HG02970 (cell line): ENCODE measurements at regions not wholly inside any gene's neighbourhood (a gene's known extent, or its start where the extent isn't known, plus 50 kb on each side); places are given as distances from the start of the nearest gene placed in this dataset.

ENCODE experiments used
- ATAC-seq: cut with Tn5 transposase; IDR thresholded peaks from one replicate; pipeline ENCODE4 v1.9.1; 2021; ENCODE audit warnings: mild to moderate bottlenecking, moderate library complexity, moderate number of reproducible peaks; ENCODE audit not compliant: unreplicated experiment, low FRiP score

DNA sequence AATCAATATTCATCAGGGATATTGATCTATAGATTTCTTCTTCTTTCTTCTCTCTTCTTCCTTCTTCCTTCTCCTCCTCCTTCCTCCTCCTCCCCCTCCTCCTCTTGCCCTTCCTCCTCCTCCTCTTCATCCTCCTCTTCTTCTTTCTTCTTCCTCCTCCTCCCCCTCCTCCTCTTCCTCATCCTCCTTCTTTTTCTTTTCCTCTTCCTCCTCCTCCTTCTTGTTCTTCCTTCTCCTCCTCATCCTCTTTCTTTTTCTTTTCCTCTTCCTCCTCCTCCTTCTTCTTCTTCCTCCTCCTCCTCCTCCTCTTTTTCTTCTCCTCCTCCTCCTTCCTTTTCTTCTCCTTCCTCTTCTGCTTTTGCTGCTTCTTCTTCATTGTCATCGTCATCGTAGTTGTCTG, 52.4 kb upstream of the SERINC1 start:
- no peak for ATAC-seq

DNA sequence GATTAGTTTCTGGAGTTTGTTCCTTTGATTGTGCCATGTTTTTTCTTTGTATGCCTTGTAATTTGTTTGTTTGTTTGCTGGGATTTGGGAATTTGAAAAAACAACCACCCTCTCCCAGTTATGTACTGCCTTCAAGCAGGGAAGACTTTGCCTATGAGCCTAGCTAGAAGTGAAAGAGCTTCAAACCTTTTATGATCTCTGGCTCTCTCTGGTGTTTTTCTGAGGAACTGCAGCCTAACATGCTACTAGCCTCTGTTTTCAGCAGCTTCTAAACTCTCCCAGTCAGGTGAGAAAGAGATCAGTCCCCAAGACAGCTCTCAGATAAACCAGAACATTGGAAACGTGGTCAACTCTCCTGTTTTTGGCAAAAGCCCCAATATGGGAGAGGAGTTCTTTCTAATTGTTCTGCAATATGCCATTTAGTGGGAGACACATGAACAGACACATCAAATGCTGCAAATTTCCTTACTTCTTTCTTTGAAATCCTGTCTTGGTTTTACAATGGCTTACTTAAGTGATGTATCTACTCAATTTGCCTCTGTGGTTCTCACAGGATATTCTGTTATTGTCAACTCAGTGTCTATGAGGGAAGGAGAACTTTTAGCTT, 58.9 kb upstream of the SERINC1 start:
- ATAC-seq: peak; percentile 82

DNA sequence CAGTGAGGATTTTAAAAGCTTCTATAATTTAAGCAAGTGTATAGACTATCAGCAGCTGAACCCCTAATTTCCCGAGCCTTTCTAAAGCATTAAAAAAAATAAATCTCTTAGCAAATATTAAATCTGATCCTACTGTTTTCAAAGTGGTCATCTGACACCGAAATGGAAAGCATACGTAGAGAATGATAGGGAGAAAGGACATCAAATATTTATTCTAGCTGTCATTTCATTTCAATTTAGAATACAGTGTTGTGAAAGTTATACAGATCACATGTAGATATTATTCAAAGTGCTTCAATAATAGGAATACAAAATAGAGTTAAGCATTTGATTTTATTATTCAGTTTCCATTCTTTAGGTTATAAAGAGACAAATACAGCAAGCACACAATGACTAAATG, 61.9 kb upstream of the PKIB start:
- ATAC-seq: no peak

DNA sequence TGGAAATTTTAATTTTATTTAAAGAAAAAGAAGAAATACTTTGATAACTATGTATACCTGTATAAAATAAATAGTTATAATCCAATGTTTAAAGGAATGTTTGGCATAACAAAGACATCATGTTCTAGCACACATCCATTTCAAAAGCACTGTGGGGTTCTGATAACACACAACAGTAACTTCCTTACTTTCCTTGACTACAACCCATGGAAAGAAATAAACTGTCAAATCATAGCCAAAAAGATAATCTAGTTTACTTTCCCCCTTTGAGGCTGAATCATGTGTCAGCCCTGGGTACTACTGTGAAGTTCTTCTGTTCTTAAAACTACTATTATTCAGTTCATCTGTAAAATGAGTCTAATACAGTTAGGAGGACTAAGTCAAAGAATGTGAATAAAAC, 61.4 kb upstream of the PKIB start:
- no peak for ATAC-seq

DNA sequence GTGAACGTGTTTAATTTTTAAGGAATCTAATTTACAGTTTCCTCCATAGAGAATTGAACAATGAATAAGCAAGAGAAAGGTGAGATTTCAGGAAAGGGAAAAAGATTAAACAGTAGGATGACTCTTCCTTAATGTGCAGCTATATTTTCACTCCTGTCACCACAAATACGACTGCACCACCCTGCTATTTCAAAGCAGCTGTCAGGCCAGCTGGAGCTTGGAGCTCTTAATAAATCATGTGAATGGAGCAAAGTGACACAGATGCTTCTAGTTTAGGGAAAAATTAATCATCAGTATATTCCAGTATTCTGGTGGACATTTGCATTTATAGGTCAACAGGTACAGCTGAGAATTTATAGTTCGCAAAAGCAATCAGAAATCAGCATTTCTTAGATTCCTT, 56.5 kb upstream of the PKIB start:
- no peak for ATAC-seq

DNA sequence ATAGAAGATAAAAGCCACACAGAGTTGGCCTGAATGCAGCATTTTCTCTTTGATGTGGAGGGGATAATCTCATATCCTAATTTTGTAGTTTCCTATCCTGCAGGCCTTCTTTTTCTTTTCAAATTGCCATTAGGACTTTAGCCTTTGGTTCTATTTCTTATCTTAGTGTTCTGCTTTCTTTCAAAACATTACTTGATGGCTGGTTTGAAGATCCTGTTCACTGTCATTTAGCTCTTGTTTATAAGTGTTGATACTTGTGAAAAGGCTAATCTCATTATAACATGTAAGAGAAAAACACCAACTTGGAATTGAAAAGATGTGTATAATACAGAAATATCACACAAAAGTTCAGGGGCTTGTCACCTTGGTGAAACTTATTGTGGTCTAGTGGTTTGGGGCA, 54.6 kb upstream of the PKIB start:
- no peak for ATAC-seq

DNA sequence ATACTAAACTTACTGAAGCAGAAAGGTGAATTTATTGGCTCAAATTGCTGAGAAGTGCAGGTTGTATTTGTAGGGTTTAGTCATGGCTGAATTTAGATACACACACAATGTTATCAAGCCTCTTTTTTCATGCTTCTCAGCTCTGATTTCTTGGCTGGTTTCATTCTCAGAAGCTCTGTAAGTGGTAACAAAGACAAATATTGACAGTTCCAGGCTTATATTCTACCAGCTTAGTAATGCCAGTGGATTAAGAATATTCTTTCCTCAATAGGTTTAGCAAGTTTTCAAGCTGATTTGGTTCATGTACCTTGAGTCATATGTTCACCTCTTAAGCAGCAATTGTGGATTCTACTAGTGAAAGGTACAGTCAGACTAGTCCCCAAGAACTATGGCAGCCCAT, 52.1 kb upstream of the PKIB start:
- no peak for ATAC-seq
